HL-60 (cell line): ENCODE measurements at regions not wholly inside any gene's neighbourhood (a gene's known extent, or its start where the extent isn't known, plus 50 kb on each side); places are given as distances from the start of the nearest gene placed in this dataset.

ENCODE experiments used
- DNase-seq, 2 experiments: peaks; one replicate each; pipeline ENCODE4 v3.0.0-alpha.2; 2010 to 2020; ENCODE audit warnings: low read depth in 1 of 2, low spot score in 1 of 2
- H3K27ac ChIP-seq: fragments of 250-450 bp; sonication (Bioruptor Pico); replicated peaks from 2 replicates; pipeline ENCODE4 v1.5.1; 2020; ENCODE audit warnings: mild to moderate bottlenecking, moderate library complexity
- H3K27me3 ChIP-seq: fragments of 250-450 bp; sonication (Bioruptor Pico); 2 replicates; pipeline ENCODE4 v1.5.1; 2021; ENCODE audit warnings: mild to moderate bottlenecking, moderate library complexity; ENCODE audit not compliant: insufficient read depth, poor library complexity, severe bottlenecking
- H3K4me3 ChIP-seq: replicated peaks from 2 replicates; pipeline ENCODE4 v1.5.1; 2011; ENCODE audit warnings: mild to moderate bottlenecking, control low read depth, low read length; ENCODE audit not compliant: insufficient read depth
- CTCF ChIP-seq: IDR thresholded peaks from one replicate; pipeline ENCODE4 v1.5.1; 2011; ENCODE audit warnings: low read length, control low read depth, inconsistent platforms; ENCODE audit not compliant: insufficient read depth
- GABPA ChIP-seq: IDR thresholded peaks from 2 replicates; pipeline ENCODE4 v1.6.1; 2012; ENCODE audit warnings: low read depth
- POLR2AphosphoS5 ChIP-seq: IDR thresholded peaks from 2 replicates; pipeline ENCODE4 v1.6.1; 2012; ENCODE audit warnings: low read depth
- REST ChIP-seq: IDR thresholded peaks from 2 replicates; pipeline ENCODE4 v1.6.1; 2012; ENCODE audit warnings: low read depth; ENCODE audit not compliant: insufficient replicate concordance
- SPI1 ChIP-seq: IDR thresholded peaks from 2 replicates; pipeline ENCODE4 v1.6.1; 2012; ENCODE audit warnings: low read depth, mild to moderate bottlenecking, borderline replicate concordance

GRCh38 chr20:24203526-24204183 lies 215.1 kb upstream of the GGTLC1 start:
- DNase-seq = no peak
- TF ChIP-seq POLR2AphosphoS5 (no peak), GABPA (no peak), REST (no peak), CTCF (no peak), SPI1 (no peak)
- no peak overlapping the region for H3K4me3 ChIP-seq
- H3K27me3 ChIP-seq = no peaks in the 10 kb centered on the region
- H3K27ac ChIP-seq = no peak overlapping the region

DNA sequence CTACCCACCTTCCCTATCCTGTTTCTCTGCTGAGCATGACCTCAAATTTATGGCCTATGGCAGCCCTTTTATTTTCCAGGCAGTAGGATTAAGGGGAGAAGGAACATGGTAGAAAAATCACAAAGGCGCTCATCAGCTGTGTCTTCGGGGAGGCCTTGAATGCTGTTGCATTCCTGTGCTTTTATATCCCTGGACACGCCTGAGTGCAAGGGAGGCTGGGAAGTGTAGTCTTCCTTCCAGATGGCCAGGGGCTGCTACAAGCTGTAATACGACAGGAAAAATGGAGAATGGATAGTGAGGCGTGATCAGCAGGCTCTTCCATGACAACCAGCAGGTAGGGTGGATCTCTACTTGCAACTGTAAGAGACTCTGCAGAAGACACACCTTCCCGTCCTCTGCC lies 210.9 kb upstream of the GGTLC1 start:
- no peak overlapping the region for H3K27ac ChIP-seq
- H3K27me3 ChIP-seq = no peaks in the 10 kb centered on the region
- no peak for DNase-seq
- H3K4me3 ChIP-seq = no peak overlapping the region
- TF ChIP-seq GABPA (no peak), SPI1 (no peak), POLR2AphosphoS5 (no peak), CTCF (no peak), REST (no peak)

DNA sequence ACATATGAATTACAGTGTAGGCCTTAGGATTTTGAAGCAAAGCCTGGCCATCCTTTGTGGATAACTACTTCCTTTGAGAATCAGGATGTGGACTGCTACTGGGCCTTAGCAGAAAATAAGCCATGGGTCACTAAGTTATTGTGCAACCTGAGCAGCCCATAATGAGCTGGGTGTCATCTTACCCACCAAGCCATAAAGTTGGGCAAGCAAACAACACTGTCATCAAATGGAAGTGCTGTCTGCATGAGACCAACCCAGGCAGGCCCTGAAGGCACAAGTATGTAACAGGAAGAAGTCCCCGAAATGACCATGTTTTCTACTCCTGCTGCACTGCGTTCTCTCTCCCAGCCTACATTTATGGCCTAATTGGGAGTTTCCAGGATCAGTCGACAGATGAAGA lies 205.6 kb upstream of the GGTLC1 start:
- H3K27ac ChIP-seq = no peak overlapping the region
- no peak for TF ChIP-seq CTCF
- no peak for TF ChIP-seq SPI1
- TF ChIP-seq POLR2AphosphoS5 = no peak
- TF ChIP-seq GABPA = no peak
- no peak for TF ChIP-seq REST
- H3K27me3 ChIP-seq = no peaks in the 10 kb centered on the region
- no peak for DNase-seq
- H3K4me3 ChIP-seq = no peak overlapping the region
